Activated CD8-positive, alpha-beta memory T cell treated with anti-CD3 and anti-CD28 coated beads, Interleukin-2, amount 50 U/mL, for 4 hours (primary cell): ENCODE measurements at regions not wholly inside any gene's neighbourhood (a gene's known extent, or its start where the extent isn't known, plus 50 kb on each side); places are given as distances from the start of the nearest gene placed in this dataset.
"Not testable (repeated sequence)": the region's sequence is repeated elsewhere in the genome, so short reads cannot be mapped to it uniquely, and the experiment has no call there.

ENCODE experiments used
- DNase-seq: peaks from one replicate; pipeline ENCODE4 v3.0.0-alpha.2; 2020

DNA sequence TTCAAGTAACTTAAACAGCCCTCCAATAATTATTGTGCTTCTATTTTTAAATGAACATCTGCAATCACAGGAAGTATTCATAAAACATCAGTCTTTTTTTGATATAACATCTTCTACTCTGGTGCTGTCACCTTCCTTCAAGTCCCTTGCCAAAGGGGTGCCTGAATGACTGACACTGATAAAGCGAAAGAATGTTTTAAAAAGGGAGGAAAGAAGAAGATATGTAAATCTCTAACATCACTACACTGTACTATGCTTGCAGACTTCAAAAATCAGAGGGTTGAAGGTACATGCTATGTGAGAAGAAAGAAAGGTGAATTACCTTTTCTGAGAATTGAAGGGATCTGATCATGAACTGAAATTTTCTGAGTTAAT is 253.7 kb downstream of the ZPLD1 start:
- DNase-seq, result no peak

GRCh38 chr3:102691507-102691906 is 256.7 kb downstream of the ZPLD1 start:
- no peak for DNase-seq

GRCh38 chr3:102699104-102699818 is 264.4 kb downstream of the ZPLD1 start:
- DNase-seq, result no peak

GRCh38 chr3:102699819-102700140 is 265.0 kb downstream of the ZPLD1 start:
- DNase-seq, result no peak

DNA sequence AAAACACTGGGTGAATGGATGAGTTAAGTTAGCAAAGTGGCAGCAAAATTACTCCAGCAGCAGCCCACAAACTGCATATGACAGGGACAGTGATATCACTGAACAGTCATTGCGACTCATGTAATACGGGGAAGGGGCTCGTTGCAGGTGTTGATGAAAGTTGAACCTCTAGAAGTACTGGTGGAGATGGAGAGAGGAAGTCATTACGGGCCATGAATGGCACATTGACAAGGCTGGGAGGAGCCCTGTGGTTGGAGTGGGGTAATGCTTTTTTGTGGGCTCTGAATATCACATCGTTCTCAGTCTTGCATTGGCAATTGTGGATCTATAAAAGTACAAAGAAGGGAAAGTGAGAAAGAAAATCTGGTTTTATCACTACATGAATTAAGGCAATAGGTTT is 278.1 kb downstream of the ZPLD1 start:
- no peak for DNase-seq

DNA sequence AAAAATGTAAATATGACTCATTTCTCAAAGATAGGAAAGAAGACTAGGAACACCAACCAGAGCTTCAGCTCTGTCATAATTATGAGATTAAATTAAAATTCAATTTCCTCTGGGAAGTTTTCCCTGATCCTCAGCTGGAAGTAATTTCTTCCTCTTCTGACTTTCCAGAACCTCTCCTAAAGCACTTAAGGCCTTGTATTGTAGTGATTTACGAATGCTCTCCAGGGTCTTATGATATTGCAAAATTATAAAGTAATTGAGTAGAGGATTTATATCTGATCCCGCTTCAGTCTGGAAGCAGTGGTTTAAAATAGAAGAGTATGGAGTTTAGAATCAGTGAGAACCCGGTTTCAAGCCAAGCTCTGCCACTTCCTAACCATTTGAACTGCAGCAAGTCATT is 279.8 kb downstream of the ZPLD1 start:
- DNase-seq, result no peak

DNA sequence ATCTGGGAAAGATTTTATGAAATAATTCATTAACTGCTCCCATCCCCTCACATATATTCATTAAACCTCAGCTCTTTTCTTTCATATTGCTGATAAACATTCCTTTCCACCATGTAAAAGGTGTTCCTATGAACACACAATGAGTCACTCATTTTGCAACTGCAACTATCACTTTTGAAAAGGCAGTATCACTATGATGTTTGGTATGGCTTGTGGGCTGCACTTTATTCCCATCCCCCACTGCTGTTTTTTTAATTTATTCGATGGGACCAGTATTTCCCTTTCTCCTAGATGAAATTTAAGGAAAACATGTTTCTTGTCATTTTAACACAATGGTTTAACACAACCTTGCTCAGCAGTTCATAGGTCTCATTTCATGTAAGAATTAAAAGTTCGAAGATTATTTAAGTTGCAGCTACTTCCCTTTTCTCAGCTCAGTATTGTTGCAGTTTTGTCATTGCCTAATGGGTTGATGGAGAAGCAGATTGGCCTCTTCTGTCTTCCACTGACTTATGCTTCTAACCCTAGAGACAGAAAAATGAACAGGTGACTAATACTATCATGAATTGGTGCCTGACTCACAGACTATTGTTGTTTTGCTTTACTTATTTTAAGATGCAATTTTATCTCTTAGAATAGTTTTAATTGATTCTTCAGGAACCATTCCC is 280.3 kb downstream of the ZPLD1 start:
- DNase-seq, result no peak

- DNase-seq, result no peak
These were observed 283.8 kb downstream of the ZPLD1 start for GRCh38 chr3:102718651-102719050.

GRCh38 chr3:102722317-102722716 is 287.5 kb downstream of the ZPLD1 start:
- DNase-seq, result no peak

GRCh38 chr3:102727340-102727739 is 292.5 kb downstream of the ZPLD1 start:
- no peak for DNase-seq

GRCh38 chr3:102732581-102732980 is 297.8 kb downstream of the ZPLD1 start:
- not testable (repeated sequence) for DNase-seq

- DNase-seq, result no peak
These were observed 299.2 kb downstream of the ZPLD1 start for GRCh38 chr3:102733791-102734563.

GRCh38 chr3:102735311-102735710 is 300.5 kb downstream of the ZPLD1 start:
- no peak for DNase-seq

DNA sequence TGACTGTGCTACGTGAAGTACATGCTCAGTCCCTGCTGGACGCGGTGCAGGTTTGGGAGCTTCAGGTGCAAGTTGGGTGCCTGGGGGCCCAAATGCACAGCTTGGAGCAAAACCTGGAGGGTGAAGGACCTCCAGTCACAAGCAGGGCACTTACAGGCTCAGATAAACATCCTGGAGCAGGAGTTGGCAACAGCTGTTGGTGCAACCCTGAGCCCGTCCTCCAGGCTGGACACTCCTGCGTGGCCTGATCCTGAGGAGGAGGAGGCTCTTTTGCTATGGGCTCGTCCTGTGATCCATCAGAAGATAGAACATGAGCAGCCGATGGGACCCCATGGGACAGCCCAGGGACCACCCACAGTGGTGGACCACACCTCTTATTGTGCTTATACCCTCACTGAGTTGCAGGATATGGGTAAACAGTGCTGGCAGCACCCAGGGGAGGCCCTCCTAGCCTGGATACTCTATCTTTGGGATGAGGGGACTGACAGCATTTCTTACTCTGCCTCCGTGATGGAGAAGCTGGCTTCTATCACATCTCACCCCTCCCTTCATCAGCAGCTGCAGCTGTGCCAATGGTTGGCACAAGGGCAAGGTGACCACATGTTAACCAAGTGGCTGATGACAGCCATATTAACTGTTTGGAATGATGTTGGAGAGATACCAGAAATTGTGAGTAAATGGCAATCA is 301.6 kb downstream of the ZPLD1 start:
- no peak for DNase-seq

DNA sequence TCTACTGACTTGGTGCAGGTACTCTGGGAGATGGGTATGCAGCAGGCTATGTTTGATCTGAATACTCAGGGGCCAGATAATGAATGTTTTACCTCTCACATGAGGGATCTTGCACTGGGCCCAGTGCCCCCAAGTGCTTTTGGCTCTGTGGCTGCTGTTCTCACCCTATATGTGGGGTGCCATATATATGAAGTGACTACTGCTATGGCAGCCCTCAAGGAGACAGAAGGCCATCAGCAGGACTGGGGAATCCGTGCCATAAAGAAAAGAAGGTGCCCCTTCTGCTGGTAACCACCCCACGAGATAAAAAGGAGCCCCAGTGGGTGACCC is 302.1 kb downstream of the ZPLD1 start:
- no peak for DNase-seq

DNA sequence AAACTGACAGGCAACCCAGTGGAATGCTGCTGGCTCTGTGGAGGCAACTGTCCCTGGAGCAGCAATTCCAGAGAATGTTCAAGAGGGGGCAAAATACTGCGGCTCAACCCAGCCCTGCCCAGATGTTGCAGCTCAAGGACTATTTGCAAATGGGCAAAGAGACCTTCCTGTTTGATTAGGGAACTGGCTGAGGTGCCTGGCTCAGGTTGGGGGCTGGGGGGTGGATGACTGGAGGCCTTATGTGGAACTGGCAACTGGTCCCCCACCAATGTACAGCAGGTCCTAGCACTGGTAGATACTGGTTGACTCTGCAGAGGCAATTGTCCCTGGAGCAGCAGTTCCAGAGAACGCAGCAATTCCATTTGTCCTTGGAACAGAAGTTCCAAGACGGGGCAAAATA is 302.5 kb downstream of the ZPLD1 start:
- DNase-seq, result no peak

GRCh38 chr3:102741105-102741504 is 306.3 kb downstream of the ZPLD1 start:
- DNase-seq, result no peak

- DNase-seq, result no peak
These were observed 306.9 kb downstream of the ZPLD1 start for GRCh38 chr3:102741694-102742093.

DNA sequence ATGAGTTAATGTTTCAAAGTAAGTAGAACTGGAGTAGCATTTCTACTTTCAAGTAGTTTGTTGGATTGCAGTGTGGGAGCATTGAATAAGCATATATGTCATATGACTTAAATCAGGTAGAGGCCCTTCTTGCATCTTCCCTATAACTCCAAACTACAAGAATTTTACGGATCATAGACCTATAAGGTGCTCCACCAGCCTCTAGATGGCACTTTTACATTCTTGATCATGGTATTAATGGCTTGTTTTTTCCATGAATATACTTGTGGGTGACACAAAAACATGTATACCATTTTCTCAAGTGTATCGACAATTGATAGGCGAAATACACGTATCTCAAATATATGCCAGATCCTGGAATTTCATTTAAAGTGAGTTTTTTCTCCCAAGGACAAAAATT is 311.1 kb downstream of the ZPLD1 start:
- DNase-seq, result no peak

GRCh38 chr3:102747611-102748010 is 312.8 kb downstream of the ZPLD1 start:
- DNase-seq, result no peak

DNA sequence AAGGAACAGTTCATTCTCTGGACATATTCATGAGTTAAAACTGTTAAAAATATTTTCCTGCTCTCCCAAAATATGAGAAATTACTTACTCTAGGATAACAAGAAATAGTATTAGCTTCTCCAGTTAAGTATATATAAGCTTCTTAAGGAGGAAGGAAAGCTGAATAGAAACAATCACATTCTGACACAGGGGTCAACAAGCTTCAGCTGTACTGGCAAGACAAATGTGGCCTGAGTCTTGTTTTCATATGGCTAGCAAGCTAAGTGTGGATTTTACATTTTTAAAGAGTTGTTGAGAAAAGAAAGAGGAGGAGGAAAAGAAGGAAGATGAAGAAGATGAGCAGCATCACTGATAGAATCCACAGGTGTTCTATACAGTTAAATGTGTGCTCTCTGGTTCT is 313.8 kb downstream of the ZPLD1 start:
- DNase-seq, result no peak

- DNase-seq, result no peak
These were observed 315.5 kb downstream of the ZPLD1 start for GRCh38 chr3:102750322-102750721.

- DNase-seq, result no peak
These were observed 319.1 kb downstream of the ZPLD1 start for GRCh38 chr3:102753901-102754300.

DNA sequence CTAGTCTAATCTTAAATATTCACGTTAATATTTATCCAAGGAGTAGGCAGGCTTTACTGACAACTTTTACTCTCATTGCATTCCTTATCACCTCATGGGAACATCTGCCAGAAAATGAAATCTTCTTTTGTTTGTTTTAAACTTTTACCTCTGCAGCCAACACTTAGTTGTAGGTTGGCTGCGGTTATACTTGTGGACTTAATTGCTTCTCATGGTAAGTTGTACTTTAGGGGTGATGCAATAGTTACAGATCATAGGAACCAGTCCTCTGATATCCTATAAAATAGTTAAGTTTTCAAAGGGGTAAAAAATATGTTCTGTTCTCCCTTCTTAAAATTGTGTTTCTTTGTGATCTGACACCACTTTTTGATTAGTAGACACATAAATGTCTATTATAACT is 321.9 kb downstream of the ZPLD1 start:
- no peak for DNase-seq
